ENCODE measurements at regions not wholly inside any gene's neighbourhood (a gene's known extent, or its start where the extent isn't known, plus 50 kb on each side); places are given as distances from the start of the nearest gene placed in this dataset.

- Histone ChIP-seq H3K9ac (ENCODE audit: low read depth, low read length) (no peak overlapping the region), H3K9me3 (ENCODE audit: insufficient read depth, low read length, severe bottlenecking) (no peaks in the 10 kb centered on the region), H4K20me1 (ENCODE audit: insufficient read depth, low read length) (no peaks in the 10 kb centered on the region), H3K79me2 (ENCODE audit: insufficient read depth, low read length) (no peaks in the 10 kb centered on the region), H3K27me3 (ENCODE audit: insufficient read depth, low read length, poor library complexity) (no peaks in the 10 kb centered on the region), H2AFZ (ENCODE audit: low read depth, low read length) (no peak overlapping the region), H3K4me2 (ENCODE audit: insufficient read depth, low read length) (no peak overlapping the region), H3K27ac (ENCODE audit: low read length) (no peak overlapping the region), H3K4me3 (ENCODE audit: low read depth in 1 of 2, low read length in 2 of 2) (no peak overlapping the region), H3K36me3 (ENCODE audit: insufficient read depth, low read length) (no peaks in the 10 kb centered on the region), H3K4me1 (ENCODE audit: insufficient read depth, low read length) (no peaks in the 10 kb centered on the region)
- DNase-seq (no peak), ATAC-seq (ENCODE audit: insufficient read depth, low read depth) (no peak)
- TF ChIP-seq CTCF (IDR thresholded peaks at IDR 0.05; ENCODE audit: borderline replicate concordance, extremely low read depth, low read length, poor library complexity, severe bottlenecking) (no peak), EZH2 (IDR thresholded peaks at IDR 0.05; ENCODE audit: borderline replicate concordance, low read depth, low read length, severe bottlenecking) (no peak)
Observed at GRCh38 chr15:72859017-72859756, 75.6 kb upstream of the ADPGK start.

GRCh38 chr15:72858205-72858604 lies 74.6 kb upstream of the ADPGK start:
- H3K27ac ChIP-seq (ENCODE audit: low read length): no peak overlapping the region
- H3K4me3 ChIP-seq (ENCODE audit: low read depth in 1 of 2, low read length in 2 of 2): no peak overlapping the region
- H3K9me3 ChIP-seq (ENCODE audit: insufficient read depth, low read length, severe bottlenecking): no peaks in the 10 kb centered on the region
- no peaks in the 10 kb centered on the region for H3K27me3 ChIP-seq (ENCODE audit: insufficient read depth, low read length, poor library complexity)
- TF ChIP-seq EZH2 (IDR thresholded peaks at IDR 0.05; ENCODE audit: borderline replicate concordance, low read depth, low read length, severe bottlenecking) (no peak), CTCF (IDR thresholded peaks at IDR 0.05; ENCODE audit: borderline replicate concordance, extremely low read depth, low read length, poor library complexity, severe bottlenecking) (no peak)
- ATAC-seq (ENCODE audit: insufficient read depth, low read depth) (no peak), DNase-seq (no peak)
- no peak overlapping the region for H3K4me2 ChIP-seq (ENCODE audit: insufficient read depth, low read length)
- H2AFZ ChIP-seq (ENCODE audit: low read depth, low read length): no peak overlapping the region
- no peak overlapping the region for H3K9ac ChIP-seq (ENCODE audit: low read depth, low read length)
- no peaks in the 10 kb centered on the region for H3K36me3 ChIP-seq (ENCODE audit: insufficient read depth, low read length)
- no peaks in the 10 kb centered on the region for H3K79me2 ChIP-seq (ENCODE audit: insufficient read depth, low read length)
- no peaks in the 10 kb centered on the region for H3K4me1 ChIP-seq (ENCODE audit: insufficient read depth, low read length)
- no peaks in the 10 kb centered on the region for H4K20me1 ChIP-seq (ENCODE audit: insufficient read depth, low read length)

- DNase-seq: no peak
- Histone ChIP-seq H3K4me3 (ENCODE audit: low read depth in 1 of 2, low read length in 2 of 2) (no peak overlapping the region), H4K20me1 (ENCODE audit: insufficient read depth, low read length) (no peaks in the 10 kb centered on the region), H3K4me2 (ENCODE audit: insufficient read depth, low read length) (no peak overlapping the region), H3K9ac (ENCODE audit: low read depth, low read length) (no peak overlapping the region), H3K9me3 (ENCODE audit: insufficient read depth, low read length, severe bottlenecking) (no peaks in the 10 kb centered on the region), H3K79me2 (ENCODE audit: insufficient read depth, low read length) (no peaks in the 10 kb centered on the region), H2AFZ (ENCODE audit: low read depth, low read length) (no peak overlapping the region), H3K27me3 (ENCODE audit: insufficient read depth, low read length, poor library complexity) (no peaks in the 10 kb centered on the region), H3K36me3 (ENCODE audit: insufficient read depth, low read length) (no peaks in the 10 kb centered on the region), H3K27ac (ENCODE audit: low read length) (no peak overlapping the region), H3K4me1 (ENCODE audit: insufficient read depth, low read length) (no peaks in the 10 kb centered on the region)
- ATAC-seq (ENCODE audit: insufficient read depth, low read depth): no peak
- TF ChIP-seq EZH2 (IDR thresholded peaks at IDR 0.05; ENCODE audit: borderline replicate concordance, low read depth, low read length, severe bottlenecking): no peak
- TF ChIP-seq CTCF (IDR thresholded peaks at IDR 0.05; ENCODE audit: borderline replicate concordance, extremely low read depth, low read length, poor library complexity, severe bottlenecking): no peak
Observed at GRCh38 chr15:72857331-72858063, 73.9 kb upstream of the ADPGK start.
